ENCODE measurements at regions not wholly inside any gene's neighbourhood (a gene's known extent, or its start where the extent isn't known, plus 50 kb on each side); places are given as distances from the start of the nearest gene placed in this dataset.

- DNase-seq = no peak
Measured at GRCh38 chr1:239893127-239893731, 198.5 kb upstream of the FMN2 start.

GRCh38 chr1:239896569-239896968 is 195.1 kb upstream of the FMN2 start:
- no peak for DNase-seq

GRCh38 chr1:239896980-239897379 is 194.7 kb upstream of the FMN2 start:
- no peak for DNase-seq

- DNase-seq = no peak
Measured at GRCh38 chr1:239897458-239897857, 194.2 kb upstream of the FMN2 start.

GRCh38 chr1:239898062-239898730 is 193.5 kb upstream of the FMN2 start:
- DNase-seq = peak; percentile 73 to 74

DNA sequence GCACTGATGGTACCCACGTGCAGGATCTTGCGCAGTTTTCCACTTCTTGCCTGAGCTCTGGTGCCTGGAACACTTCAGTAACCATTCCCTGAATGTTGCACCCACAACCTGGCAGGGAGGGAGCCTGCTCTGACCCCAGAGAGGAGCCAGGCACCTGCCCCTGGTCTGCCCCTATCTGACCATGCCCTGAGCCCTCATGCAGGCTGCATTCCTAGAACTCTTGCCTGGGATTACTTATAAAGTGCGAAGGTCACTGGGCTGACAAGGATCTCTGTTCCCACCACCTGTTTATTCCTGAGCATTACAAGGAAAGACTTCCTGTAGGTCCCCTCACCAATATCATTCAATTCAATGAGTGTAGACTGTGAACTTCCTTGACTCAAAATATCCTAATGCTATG is 191.9 kb upstream of the FMN2 start:
- no peak for DNase-seq

DNA sequence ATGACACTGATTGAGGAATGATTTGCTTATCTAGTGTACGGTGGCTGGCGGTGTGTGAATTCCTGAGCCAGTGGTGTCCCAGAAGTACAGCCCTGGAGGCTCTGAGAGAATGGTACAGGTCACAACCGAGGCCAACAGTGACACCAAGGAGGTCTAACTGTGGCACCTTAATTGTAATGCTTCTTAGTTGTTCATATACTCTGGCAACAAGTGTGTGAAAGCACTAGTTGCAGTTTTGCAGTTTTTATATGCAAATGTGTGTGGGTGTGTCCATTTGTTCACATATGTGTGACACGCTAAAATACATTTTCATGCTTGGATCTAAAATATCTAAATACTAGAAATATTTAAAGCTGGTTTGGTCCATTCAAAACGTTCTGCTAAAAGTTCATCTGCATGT is 185.3 kb upstream of the FMN2 start:
- DNase-seq = no peak

- DNase-seq = peak in 1 of 2 donors; percentile 56
Measured at GRCh38 chr1:239909898-239910297, 181.8 kb upstream of the FMN2 start.

- DNase-seq = no peak
Measured at GRCh38 chr1:239912471-239912870, 179.2 kb upstream of the FMN2 start.

DNA sequence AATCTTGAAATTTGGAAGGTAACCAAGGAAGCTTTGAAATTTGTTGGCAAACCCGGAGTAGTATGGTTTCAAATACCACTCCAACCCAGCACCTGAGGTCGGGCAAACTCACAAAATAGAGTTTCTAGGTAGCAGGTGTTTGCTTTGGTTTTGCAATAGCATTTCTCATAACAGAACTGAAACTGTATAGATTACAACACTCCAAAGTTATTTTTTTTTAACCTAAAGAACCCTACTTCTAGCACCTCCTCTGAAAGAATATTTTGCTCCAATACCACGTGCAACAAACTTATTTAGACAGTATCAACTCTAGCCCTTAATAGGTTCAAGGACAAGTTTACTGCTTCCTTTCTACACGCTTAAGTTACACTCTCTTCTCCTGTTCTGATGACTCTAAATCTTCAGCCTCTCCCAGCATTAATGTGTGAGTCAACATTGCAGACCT is 178.5 kb upstream of the FMN2 start:
- no peak for DNase-seq

DNA sequence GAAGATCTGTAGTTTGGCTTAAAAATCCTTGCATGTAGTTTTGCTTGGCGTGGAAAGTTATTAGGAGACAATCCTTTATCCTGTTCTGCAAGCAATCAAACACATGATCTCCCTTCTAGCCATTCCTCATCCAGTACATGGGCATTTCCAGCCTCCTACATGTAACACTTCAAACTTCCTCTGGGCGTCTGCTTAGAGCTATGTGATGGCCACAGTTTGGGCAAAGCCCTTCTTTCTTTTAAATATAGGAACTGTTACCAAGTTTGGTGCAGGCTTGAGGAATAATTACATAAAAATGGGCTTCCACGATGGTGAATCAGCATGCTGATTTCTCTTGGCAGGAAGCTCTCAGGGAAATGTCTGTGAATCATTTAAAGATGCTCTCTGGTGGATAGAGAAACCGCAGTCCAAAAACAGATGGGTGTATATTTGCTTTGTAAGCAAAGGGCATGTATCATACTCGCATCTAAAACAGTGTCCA is 176.9 kb upstream of the FMN2 start:
- DNase-seq = no peak

GRCh38 chr1:239918634-239919033 is 173.0 kb upstream of the FMN2 start:
- no peak for DNase-seq

- DNase-seq = no peak
Measured at GRCh38 chr1:239920214-239920613, 171.5 kb upstream of the FMN2 start.

DNA sequence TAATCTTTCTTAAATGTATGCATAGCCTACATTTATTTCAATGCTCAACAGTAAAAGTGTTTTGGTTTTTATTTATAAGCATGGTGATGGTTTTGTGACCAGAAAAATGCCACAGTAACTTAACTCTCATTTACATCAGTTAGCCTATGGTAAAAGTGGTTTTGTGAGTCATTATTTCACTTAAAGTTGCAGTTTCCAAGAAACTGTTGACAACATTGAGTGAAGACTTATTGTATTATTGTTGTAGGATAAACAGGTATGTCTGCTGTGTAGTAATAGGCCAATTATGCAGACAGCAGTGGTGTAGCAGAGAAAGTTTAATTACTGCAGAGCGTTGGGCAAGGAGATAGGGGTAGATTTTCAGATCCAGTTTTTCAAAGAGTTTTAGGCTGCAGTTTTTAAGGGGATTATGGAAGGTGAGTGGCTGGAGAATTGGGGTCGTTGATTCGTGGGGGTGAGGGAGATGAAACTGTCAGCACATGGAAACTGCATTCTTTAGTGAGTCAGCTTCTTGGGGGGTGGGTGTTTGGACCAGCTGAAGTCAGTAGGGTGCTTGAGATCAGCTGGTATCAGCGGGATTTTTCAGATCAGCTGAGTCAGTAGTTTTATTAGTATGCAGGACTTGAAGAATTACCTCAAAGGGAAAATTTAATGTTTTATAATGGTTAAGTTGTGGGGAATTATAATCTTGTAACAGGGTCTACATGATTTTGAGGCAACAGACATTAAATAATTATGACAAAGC is 168.7 kb upstream of the FMN2 start:
- DNase-seq = no peak

DNA sequence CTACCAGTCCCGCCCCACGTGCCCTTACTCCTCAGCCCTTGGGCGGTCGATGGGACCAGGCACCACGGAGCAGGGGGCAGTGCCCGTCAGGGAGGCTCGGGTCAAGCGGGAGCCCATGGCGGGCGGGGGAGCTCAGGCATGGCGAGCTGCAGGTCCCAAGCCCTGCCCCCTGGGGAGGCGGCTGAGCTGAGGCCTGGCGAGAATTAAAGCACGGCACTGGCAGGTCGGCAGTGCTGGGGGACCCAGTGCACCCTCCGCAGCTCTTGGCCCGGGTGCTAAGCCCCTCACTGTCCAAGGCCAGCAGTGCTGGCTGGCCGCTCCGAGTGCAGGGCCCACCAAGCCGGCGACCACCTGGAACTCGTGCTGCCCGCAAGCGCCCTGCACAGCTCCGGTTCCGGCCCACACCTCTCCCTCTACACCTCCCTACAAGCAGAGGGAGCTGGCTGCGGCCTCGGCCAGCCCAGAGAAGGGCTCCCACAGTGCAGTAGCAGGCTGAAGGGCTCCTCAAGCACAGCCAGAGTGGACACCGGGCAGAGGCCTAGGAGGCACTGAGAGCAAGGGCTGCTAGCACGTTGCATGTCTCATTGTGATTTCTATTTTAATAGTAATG is 166.8 kb upstream of the FMN2 start:
- no peak for DNase-seq

- no peak for DNase-seq
Measured at GRCh38 chr1:239926184-239926583, 165.5 kb upstream of the FMN2 start.

- DNase-seq = no peak
Measured at GRCh38 chr1:239929317-239929716, 162.4 kb upstream of the FMN2 start.

DNA sequence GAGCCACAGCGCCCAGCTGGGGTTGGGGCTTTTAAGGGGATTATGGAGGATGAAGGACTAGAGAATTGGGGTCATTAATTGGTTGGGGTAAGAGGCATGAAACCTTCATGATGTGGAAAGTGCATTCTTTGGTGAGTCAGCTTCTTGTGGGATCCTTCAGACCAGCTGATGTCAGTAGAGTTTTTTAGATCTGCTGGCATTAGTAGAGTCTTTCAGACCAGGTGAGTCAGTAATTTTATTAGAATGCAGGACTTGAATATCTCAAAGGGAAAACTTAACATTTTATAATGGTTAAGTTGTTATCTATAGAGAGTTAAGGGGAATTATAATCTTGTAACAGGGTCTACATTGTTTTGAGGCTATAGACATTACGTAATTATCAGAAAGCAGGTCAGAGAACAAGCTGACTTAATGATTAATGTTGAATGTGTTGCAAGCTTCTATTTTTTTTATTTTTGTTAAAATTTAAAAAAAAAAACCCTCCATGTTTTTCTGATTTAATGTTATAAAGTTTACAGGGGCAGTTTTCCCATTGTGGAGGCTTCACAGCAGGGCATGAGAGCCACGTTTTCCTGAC is 160.9 kb upstream of the FMN2 start:
- no peak for DNase-seq

- DNase-seq = no peak
Measured at GRCh38 chr1:239931341-239931740, 160.3 kb upstream of the FMN2 start.

DNA sequence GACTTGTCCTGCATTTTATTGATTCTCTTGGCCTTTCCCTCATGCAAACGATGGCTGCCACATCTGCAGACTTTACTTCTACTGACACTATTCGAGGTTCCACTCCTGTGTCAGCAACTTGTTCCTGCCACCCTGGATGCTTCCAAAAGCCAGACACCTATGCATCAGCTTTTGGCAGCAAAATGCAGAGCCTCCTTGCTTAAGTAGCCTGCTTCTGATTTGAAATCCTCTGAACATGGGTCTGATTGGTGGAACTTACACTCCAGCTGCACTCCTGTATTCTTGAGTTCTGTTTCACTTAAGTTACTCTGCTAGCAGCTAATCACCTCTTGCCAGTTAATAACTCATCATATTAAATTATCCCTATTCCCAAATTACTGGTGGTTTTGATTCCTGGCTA is 152.1 kb upstream of the FMN2 start:
- DNase-seq = no peak

DNA sequence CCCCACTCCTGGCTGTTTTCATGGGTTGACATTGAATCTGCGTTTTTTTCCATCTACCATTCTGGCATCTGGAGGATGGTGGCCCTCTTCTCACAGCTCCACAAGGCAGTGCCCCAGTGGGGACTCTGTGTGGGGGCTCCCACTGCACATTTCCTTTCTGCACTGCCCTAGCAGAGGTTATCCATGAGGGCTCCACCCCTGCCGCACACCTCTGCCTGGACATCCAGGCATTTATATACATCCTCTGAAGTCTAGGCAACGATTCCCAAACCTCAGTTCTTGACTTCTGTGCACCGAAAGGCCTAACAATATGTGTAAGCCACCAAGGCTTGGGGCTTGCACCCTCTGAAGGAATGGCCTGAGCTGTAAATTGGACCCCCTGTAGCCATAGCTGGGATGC is 147.9 kb upstream of the FMN2 start:
- DNase-seq = no peak

- no peak for DNase-seq
Measured at GRCh38 chr1:239944666-239945065, 147.0 kb upstream of the FMN2 start.

DNA sequence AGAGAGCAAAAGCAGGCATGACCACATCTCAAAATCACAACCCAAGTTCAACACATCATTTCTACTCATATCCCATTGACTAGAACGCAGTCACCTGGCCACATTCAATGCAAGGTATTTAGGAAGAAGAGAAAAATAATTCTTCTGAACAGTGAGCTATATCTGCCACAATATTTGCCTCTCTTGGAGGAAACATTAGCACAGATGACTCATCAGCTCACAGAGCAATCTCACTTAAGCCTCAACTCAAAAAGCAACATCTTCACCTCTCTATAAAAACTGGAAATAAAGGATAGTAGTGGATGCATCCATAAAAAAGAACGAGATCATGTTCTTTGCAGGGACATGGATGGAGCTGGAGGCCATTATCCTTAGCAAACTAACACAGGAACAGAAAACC is 143.9 kb upstream of the FMN2 start:
- no peak for DNase-seq

All from CD4-positive, alpha-beta T cell treated with Interleukin-4 for 1 hour (primary cell).